ENCODE measurements at regions not wholly inside any gene's neighbourhood (a gene's known extent, or its start where the extent isn't known, plus 50 kb on each side); places are given as distances from the start of the nearest gene placed in this dataset.
"Not testable (repeated sequence)": the region's sequence is repeated elsewhere in the genome, so short reads cannot be mapped to it uniquely, and the experiment has no call there.

DNA sequence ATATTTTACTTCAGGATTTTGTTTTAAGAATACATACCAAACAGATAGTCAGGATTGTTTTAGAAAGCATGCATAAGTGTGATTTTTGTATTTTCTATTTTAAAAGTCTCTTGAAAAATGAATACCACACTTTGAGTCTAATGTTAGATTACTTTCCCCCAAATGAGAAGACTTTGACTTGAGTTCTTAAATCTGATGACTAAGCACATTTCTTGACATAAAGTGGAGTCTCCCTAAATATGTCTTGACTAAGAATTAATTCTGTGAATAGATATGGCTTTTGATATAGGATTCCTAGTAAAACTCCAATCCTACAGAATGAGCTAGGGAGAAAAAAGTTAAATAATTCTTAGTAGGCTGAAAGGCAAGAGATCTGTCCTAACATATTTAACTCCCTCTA is 624.2 kb upstream of the SPRY2 start:
- DNase-seq (ENCODE audit: low spot score): no peak

DNA sequence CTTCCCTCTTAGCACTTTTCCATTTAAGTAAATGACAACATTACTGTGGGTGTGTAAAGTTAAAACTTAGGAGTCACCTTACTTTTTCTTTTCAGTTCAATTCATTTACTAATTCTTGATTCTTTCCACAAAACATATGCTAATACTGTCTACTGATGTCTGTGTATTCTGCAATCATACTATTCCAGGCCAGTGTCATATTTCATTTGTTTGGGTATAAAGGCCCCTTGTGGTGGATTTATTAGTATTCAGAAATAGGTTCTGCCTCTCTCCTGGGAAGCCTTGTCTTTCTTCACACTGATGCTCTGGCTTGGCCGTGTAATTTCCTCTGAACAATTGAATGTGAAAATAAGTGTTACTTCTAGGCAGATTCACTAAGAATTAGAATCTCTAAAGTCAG is 621.9 kb upstream of the SPRY2 start:
- DNase-seq (ENCODE audit: low spot score): no peak

DNA sequence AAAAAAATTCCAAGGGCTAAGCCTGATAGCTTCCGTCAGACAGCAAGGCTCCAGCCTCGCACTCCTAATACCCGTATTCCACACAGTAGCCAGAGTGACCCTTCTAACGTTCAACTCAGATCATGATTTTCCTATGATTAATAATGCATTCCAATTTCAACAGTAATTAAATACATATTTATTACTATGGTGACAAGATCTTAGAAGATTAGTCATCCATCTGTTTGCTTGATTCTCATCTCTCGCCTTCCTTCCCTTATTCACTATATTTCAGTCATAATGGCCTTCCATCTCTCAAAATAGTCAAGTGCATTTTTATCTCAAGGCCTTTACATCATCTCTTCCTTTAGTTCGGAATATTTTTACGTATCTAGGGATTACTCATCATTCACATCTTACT is 621.2 kb upstream of the SPRY2 start:
- no peak for DNase-seq (ENCODE audit: low spot score)

GRCh38 chr13:80957019-80957655 is 616.2 kb upstream of the SPRY2 start:
- DNase-seq (ENCODE audit: low spot score): no peak

DNA sequence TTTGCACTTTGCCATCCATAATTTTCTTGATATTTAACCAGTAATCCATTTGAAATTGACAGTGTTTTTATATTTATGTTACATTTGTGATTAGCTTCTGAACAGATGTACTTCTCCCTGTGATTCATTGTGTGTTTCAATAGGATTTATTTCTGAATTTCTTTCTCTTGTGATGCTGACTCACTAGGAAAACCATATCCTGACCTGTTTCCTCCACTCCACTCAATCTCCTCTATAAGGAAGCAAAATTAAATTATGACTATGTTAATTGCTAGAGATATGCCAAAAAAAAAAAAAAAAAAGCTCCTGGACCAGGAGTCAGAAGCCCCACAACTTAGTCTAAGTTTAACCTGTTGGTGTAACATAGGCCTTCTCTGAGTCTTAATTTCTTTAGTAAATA is 614.6 kb upstream of the SPRY2 start:
- DNase-seq (ENCODE audit: low spot score): no peak

DNA sequence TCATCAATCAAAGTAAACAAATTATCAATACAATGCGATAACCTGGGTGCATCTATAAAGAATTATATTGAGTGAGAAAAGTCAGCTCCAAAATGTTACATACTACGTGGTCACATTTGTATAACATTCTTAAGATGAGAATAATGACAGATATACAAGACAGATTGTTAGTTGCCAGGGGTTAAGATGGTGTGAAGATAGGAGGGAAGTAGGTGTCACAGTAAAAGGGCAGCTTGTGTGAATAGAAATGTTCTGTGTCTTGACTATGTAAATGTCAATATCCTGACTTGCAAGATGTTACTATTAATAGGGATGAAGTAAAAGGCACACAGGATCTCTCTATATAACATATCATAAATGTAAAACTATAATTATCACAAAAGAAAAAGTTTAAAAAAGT is 611.2 kb upstream of the SPRY2 start:
- no peak for DNase-seq (ENCODE audit: low spot score)

GRCh38 chr13:80946008-80946802 is 605.3 kb upstream of the SPRY2 start:
- no peak for DNase-seq (ENCODE audit: low spot score)

DNA sequence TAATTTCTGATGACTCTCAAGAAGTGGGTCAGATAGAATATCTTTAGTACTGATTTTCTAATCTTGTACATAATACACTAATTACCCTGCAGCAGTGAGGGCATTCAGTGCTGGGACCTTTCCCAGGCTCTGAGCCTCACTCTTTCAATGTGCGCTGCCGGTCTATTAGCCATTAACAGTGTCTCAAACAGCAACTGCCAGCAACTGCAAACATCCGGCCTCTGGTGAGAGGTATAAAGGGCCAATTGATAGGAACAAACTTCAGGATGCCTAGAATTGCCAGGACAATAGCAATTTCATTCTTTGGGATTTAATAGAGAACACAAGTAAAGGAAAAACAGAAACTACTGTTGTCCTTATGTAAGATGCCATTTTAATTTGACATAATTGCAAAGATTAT is 604.4 kb upstream of the SPRY2 start:
- DNase-seq (ENCODE audit: low spot score): no peak

- DNase-seq (ENCODE audit: low spot score): no peak
Observed at GRCh38 chr13:80939581-80939980, 598.7 kb upstream of the SPRY2 start.

DNA sequence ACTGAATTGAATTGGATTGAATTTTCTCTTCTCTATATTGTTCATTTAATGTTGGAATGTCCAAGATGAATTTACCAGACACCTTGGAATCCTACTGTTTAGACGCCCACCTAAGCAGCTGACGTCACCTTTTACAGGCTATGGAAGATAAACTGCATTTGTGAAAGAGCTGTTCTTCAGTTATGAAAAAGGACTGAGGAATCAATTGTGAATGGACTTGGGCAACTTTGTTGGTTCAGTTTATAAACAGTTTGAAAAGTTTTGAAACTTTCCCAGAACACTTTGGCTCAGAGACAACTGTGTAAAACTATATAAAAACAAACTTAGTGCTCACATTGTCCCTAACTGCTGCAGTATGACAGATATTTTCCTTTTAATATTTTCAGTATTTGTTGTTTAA is 590.8 kb upstream of the SPRY2 start:
- no peak for DNase-seq (ENCODE audit: low spot score)

- DNase-seq (ENCODE audit: low spot score): no peak
Observed at GRCh38 chr13:80931118-80931517, 590.2 kb upstream of the SPRY2 start.

GRCh38 chr13:80928241-80928640 is 587.3 kb upstream of the SPRY2 start:
- no peak for DNase-seq (ENCODE audit: low spot score)

DNA sequence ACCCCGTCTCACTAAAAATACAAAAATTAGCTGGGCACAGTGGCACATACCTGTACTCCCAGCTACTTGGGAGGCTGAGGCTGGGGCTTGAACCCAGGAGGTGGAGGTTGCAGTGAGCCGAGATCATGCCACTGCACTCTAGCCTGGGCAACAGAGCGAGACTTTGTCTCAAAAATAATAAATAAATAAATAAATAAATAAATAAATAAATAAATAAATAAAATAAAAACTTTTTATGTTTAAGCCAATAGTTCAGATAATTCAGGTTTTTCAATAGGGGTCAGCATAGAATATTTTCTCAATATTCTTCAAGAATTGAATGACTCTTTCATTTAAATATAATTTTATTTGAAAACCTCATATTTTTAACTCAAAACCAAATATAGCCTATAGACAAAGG is 585.1 kb upstream of the SPRY2 start:
- not testable (repeated sequence) for DNase-seq (ENCODE audit: low spot score)

DNA sequence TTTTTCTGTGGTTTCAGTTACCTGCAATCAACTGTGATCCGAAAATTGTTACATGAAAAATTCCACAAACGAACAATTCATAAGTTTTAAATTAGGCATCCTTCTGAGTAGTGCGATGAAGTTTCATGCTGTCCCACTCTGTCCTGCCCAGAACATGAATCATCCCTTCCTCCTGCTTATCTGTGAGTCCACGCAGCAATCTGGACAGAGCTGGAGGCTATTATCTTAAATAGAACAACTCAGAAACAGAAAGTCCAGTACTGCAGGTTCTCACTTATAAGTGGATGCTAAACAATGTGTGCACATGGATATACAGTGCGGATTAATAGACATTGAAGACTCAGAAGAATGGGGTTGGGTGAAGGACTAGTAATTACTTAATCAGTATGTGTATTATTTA is 583.7 kb upstream of the SPRY2 start:
- DNase-seq (ENCODE audit: low spot score): no peak

DNA sequence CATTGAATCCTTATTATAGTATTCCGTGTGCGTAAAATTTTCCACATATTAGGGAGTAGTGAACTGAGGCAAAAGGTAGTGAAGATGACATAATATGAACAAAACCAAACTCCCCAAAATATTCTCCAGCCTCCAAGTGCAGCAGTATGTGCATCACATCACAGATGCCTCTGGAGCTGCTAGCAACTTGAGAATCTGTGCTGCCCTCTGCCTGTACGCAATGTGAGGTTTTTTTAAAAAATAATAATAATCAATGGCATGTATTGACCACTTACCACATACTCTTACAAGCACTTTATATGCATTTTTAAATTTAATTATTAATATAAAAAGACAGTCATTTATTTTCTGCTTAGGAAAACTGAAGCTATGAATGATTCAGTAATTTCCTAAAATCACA is 583.0 kb upstream of the SPRY2 start:
- DNase-seq (ENCODE audit: low spot score): no peak

DNA sequence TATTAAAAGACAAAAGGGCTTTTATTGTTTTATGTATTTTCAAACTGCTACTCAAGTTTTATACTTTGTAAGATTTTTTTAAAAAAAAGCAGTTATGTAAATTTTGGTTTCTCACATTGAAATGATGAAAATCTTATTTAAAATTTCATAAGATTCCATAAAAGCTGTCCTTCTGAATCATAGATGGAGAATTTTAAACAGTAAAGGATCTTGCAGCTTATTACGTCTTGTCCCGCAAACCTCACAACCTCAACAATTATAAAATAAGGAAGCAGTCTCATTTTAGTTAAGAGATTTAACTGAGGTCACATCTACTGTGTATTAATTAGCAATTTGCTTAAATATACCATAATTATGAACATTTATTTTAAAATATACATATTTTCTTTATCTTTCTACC is 581.0 kb upstream of the SPRY2 start:
- no peak for DNase-seq (ENCODE audit: low spot score)

DNA sequence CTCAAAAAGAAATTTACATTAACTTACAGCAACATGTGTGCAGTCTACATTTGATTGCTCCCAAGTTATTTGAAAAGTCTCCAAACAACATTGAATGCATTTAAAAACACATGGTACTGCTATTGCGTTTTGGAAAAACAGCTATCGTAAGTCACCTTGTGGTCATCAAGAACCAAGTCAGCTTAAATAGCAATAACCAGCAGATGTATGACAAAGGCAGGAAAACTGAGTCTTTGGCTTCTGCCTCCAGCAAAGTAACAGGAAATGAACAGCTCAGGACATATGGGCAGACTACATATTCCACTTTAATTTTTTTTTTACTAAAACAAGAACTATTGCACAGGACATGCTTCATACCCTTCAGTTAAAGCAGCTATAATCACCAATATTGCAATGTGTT is 580.6 kb upstream of the SPRY2 start:
- no peak for DNase-seq (ENCODE audit: low spot score)

GRCh38 chr13:80906860-80907259 is 565.9 kb upstream of the SPRY2 start:
- DNase-seq (ENCODE audit: low spot score): no peak

DNA sequence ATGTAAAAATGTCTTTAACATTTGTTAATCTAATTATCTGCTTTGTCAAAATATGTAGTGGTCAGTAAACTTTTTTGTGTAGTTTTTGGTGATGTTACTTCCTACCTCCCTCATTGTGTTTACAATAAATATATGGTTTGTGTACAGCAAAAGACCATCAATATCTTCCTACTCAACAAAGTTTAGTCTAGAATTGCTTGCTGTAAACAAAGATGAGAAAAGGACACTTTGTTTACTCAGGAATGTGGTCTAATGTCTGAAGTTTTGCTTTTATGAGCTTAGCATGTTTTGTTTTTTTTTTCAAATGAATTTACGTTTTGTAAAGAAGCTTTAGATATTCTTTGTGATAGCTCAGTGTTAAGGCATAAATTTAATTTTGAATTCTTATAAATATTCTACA is 563.5 kb upstream of the SPRY2 start:
- no peak for DNase-seq (ENCODE audit: low spot score)

DNA sequence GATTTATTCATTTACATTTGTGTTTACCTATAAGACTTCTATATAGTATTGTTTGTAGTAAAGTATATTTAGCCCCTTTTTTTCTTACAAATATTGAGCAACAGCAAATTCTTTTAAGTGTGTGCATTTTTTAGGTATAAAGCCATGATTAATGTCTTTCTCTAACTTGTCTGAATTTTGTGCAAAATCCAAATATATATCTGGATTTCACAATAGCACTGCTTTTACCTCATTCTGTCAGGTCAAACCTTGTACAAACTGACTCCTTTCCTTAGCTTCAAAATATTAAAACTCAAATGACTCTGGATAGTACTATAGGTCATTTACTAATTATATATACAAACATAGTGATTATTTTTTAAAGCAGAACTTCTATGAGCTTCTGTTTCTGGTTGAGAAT is 563.0 kb upstream of the SPRY2 start:
- DNase-seq (ENCODE audit: low spot score): no peak

DNA sequence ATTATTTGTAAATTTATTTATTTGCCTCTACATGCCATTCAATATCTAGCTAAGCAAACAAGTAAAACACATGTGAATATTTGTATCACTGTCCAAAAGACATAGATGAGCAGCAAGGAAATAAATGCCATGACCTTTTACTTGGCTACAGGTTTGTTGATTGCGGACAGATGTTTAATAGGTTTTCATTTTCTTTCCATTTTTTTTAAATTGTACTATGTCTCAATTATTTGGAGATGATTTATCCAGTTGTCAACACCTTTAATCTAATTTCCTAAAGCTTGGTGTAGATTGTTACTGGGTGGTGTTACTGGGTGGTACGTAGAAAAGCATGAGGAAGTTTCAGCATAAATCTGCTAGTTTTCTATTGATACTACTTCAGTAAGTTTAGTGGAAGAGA is 560.6 kb upstream of the SPRY2 start:
- no peak for DNase-seq (ENCODE audit: low spot score)

GRCh38 chr13:80901111-80901510 is 560.2 kb upstream of the SPRY2 start:
- no peak for DNase-seq (ENCODE audit: low spot score)

DNA sequence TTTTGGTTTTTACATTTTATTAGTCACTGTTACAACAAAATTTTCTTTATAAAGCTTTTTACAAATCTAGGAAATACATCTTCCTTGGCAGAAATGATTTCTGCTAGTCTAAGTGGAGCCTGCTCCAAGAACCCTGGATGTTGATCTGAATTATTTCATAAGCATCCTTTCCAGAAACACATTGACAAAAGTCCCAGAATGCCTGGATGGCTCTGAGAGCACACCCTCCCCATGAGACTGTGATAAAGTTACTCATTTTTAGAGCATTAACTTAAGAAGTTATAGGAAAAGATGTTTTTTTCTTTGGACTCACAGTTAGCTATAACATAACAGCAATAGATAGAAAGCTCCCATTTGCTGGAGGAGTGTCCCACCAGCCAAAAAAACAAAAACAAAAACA is 559.6 kb upstream of the SPRY2 start:
- DNase-seq (ENCODE audit: low spot score): no peak

GRCh38 chr13:80897641-80898040 is 556.7 kb upstream of the SPRY2 start:
- not testable (repeated sequence) for DNase-seq (ENCODE audit: low spot score)

All from mucosa of gallbladder (tissue), 1 donor.